ENCODE measurements at regions not wholly inside any gene's neighbourhood (a gene's known extent, or its start where the extent isn't known, plus 50 kb on each side); places are given as distances from the start of the nearest gene placed in this dataset.

DNA sequence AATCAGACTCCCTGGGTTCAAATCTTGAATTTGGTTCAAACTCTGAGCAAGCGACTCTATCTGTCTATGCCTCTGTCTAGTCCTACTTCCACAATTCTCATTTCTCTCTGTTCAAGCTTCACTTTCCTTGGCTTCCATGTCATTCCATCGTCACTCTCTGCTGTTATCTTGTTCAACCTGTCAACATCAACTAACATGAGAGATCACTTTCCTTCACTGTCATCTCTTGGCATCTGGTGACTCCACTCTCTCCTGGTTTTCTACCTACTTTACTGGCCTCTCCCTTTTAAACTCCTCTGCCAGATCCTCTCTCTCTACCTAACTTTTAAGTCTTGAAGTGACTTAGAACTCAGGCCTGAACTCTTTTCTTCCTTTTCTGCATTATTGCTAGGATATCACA, 240.2 kb downstream of the BCAT1 start:
- TF ChIP-seq GATA3 (IDR thresholded peaks at IDR 0.05; ENCODE audit: low read depth, low read length) (no peak), GATA2 (IDR thresholded peaks at IDR 0.05; ENCODE audit: low read depth, low read length) (no peak)

DNA sequence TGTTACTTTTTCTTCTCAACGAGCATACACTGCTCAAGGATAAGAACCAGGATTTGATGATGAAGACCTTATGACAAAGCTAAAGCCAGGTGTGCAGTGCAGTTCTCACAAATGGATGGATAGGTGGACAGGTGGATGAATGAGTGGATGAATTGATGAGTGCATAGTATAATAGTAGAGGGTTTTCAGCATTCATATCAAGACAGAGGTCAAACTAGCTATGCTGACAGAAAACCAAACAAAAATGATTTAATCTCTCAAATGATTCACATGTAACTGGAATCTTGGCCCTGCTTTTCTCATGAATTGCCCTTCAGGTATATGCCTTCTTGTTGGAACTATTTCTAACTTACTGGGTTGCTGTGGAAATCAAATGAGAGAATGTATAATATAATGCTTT, 240.9 kb downstream of the BCAT1 start:
- TF ChIP-seq GATA3 (IDR thresholded peaks at IDR 0.05; ENCODE audit: low read depth, low read length) (no peak), GATA2 (IDR thresholded peaks at IDR 0.05; ENCODE audit: low read depth, low read length) (no peak)

DNA sequence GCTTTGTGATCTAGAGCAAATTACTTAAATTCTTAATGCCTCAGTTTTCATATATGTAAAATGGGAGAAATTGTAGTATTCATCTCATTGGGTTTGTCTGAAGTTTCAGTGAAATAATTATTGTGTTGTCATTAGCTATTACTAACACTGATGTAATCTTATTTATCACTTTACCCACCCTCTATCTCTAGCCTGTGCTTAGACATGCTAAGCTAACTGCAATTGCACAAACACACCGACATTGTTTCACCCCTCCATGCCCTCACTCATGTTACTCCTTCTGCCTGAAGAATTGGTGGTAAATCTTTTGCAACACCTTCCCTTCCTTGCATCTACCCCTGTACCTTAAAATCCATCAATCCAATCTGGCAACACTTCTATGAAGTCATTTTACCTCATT, 241.6 kb downstream of the BCAT1 start:
- TF ChIP-seq GATA3 (IDR thresholded peaks at IDR 0.05; ENCODE audit: low read depth, low read length) (no peak), GATA2 (IDR thresholded peaks at IDR 0.05; ENCODE audit: low read depth, low read length) (no peak)

DNA sequence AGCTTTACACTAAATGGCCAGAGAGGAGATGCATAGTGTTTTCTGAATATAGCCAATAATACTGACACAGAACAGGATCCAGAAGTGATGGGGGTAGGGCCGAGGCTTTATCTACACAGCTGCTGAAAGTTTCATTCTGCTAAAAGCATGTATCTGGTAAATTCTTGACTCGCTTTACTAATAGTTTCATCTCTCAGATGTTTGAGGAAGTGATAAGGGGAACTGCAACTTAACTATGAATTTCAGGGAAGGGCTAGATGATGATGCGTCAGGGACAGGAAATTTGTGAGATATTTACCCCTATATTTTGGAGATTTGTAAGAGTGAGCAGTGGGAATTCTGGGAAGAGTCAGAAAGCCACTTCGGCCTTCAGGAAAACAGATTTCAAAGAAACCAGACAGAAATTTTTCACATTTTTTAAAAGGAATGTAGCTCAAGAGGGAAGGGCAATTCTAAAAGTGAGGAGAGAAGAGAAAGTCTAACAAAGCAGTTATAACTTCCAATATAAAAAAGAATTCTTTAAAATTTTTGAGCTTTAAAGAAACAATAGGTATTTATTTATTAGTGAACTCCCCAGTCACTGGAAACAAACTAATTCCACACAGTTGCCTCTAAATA, 243.1 kb downstream of the BCAT1 start:
- TF ChIP-seq GATA3 (IDR thresholded peaks at IDR 0.05; ENCODE audit: low read depth, low read length) (no peak), GATA2 (IDR thresholded peaks at IDR 0.05; ENCODE audit: low read depth, low read length) (no peak)

DNA sequence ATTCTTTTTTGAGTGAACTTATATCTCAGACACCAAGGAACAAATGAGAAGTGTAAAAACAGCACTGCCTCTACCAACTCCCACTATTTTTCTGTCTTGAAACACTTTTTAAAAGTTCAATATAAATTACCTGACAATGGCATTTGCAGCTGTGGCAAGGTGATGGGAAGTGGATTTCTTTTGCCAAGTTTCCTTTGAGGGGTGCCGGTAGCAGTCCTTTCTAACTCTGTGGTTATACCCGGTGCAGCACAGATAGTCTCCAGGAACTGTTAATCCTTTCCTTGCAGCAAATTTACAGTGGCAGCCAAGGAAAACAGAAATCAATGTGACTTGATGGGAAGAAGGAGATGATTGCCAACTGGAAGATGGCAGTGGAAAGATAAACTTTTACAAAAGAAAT, 243.7 kb downstream of the BCAT1 start:
- TF ChIP-seq GATA2 (IDR thresholded peaks at IDR 0.05; ENCODE audit: low read depth, low read length) (no peak), GATA3 (IDR thresholded peaks at IDR 0.05; ENCODE audit: low read depth, low read length) (no peak)

DNA sequence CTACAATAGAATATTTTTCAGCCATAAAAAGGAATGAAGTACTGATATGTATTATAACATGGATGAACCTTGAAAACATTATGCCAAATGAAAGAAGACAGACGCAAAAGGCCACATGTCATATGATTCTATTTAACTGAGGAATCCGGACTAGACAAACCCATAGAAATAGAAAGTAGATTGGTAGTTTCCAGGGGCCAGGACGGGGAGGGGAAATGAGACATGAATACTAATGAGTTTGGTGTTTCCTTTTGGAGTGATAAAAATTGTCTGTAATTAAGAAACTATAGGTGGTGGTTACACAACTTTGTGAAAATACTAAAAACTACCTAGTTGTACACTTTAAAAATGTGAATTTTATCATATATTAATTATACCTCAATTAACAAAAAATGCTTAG, 247.6 kb downstream of the BCAT1 start:
- TF ChIP-seq GATA2 (IDR thresholded peaks at IDR 0.05; ENCODE audit: low read depth, low read length): no peak
- no peak for TF ChIP-seq GATA3 (IDR thresholded peaks at IDR 0.05; ENCODE audit: low read depth, low read length)

DNA sequence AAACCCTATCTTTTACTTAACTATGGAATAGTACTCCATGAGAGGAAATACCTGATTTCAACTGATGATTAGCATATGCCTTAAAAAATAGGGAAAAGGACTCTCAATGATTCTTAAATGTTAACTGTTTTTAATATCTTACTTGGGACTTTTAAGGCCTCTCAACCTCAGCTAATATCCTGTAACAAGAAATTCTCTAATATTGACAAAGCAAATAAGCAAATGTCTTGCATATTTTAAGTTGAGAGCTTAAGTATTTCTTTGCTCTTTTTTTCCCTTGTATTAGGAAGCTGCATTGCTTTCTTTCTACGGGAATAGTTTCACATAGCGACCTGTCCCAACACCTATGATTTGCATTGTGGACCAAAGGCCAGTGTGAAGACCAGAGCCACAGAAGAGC, 249.9 kb downstream of the BCAT1 start:
- TF ChIP-seq GATA3 (IDR thresholded peaks at IDR 0.05; ENCODE audit: low read depth, low read length): no peak
- TF ChIP-seq GATA2 (IDR thresholded peaks at IDR 0.05; ENCODE audit: low read depth, low read length): no peak

DNA sequence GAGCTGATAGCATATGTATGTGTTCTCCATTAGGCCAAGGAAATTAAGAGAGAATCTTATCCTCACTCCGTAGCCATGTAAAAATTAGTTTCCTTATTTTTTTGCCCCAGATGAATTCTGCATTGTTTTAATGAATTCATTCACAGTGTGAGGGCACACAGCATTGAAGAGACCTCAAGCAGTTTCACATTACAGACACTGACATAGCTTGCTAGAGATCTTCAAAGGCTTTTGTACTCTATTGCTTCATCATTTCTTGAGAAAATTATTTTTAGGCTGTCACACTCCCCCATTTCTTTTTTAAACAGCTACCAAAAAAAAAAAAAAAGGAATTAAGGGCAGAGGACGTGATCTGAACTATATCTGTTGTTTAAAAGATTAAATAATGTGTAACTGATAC, 251.1 kb downstream of the BCAT1 start:
- TF ChIP-seq GATA2 (IDR thresholded peaks at IDR 0.05; ENCODE audit: low read depth, low read length) (no peak), GATA3 (IDR thresholded peaks at IDR 0.05; ENCODE audit: low read depth, low read length) (no peak)

DNA sequence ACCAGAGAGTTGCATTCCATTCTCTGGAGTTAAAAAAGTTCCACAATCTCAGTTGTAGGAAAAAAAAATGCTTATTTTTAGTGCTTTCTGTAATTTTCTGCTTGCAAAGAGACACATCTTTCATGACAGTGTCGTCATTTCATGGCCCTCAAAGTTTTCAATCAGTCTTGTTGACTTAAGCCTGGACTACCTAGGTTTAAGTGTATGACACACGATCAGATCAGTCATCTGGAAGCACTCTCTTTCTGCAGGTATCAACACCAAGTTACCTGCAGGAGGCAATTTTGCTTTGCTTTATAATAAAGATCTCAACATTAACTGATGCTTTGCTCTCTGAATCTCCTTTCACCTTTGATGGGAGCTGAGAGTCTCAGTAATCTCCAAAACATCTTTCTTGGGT, 251.6 kb downstream of the BCAT1 start:
- TF ChIP-seq GATA3 (IDR thresholded peaks at IDR 0.05; ENCODE audit: low read depth, low read length) (no peak), GATA2 (IDR thresholded peaks at IDR 0.05; ENCODE audit: low read depth, low read length) (no peak)

DNA sequence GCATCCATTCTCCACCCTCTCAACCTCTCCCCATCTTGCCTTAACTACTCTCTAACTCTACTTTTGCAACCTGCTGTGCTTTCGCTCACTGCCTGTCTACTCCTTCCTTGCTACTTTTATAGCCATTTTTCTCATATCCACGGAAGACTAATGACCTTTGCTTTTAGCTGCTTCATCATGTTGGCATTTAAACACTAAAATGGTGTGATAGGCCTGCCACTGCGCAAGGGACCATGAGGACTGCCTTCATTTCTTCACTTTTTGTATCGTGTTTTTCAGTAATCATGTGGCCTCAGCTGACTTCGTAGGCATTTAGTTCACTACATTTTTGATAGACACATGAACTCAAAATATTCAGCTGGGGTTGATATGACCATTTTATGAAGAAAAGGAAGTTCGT, 252.1 kb downstream of the BCAT1 start:
- TF ChIP-seq GATA2 (IDR thresholded peaks at IDR 0.05; ENCODE audit: low read depth, low read length): no peak
- no peak for TF ChIP-seq GATA3 (IDR thresholded peaks at IDR 0.05; ENCODE audit: low read depth, low read length)

DNA sequence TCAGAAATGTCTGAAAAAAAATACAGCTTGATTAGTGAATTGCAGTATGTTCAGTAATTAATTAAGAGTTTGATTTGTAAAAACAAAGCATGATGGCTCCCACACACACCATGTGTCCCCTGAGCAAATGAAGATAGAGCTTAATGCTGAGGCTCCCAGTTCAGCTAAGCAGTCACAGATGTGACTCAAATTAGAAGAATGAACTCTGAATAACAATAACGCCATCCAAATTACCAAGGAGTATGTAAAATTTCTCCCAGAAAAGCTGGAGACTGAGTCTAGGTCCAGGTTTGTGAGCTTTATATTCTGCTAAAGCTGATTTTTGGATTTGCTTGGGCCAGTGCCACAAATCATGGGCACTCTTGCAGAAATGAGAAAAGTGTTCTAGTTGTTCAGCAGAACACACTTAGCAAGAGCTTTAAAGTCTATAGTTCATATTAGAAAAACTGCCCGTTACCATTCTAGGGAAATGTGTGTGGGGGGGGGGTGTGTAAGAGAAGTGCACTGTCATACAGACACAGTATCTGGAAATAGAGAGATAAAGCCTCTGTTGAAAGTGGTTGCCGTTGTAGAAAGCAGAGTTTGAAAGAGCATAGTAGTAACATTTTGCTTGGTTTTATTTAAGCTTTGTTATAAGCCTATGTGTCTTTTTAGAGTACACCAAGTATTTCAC, 253.1 kb downstream of the BCAT1 start:
- TF ChIP-seq GATA2 (IDR thresholded peaks at IDR 0.05; ENCODE audit: low read depth, low read length) (no peak), GATA3 (IDR thresholded peaks at IDR 0.05; ENCODE audit: low read depth, low read length) (no peak)

DNA sequence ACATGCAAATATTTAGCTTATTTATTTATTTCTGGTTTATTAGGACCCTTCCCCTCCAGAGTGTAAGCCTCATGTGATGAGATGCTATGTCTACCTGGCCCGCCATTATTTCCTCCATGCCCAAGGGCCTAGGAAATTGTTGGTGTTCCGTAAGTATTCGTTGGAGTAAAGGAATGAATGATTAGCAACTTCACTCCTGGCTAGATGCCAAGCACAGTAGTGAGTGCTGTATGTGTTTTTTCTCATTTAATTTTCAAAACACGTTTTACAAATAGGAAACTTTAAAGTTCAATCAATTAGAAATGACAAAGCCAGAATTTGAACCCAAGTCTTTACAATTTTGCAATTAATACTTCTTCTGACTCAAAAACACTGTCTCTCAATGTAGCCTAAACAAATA, 253.8 kb downstream of the BCAT1 start:
- no peak for TF ChIP-seq GATA2 (IDR thresholded peaks at IDR 0.05; ENCODE audit: low read depth, low read length)
- no peak for TF ChIP-seq GATA3 (IDR thresholded peaks at IDR 0.05; ENCODE audit: low read depth, low read length)

DNA sequence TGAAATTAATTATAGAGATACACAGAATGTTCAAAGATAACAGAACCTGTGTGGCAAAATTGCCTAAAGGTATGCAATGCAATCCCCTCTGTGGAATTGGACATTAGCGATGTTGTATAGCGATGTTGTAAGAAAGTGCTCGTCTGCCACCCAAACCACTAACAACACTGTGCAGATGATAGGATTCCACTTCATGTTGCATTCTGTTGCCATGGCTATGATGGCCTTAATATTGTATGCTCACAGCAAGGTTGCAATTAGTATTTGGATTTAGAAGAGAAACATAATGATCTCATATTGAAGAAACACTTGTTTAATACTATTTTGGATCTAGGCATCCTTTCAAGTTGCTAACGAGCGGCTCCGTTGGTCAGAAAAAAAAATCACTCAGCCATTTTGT, 260.3 kb downstream of the BCAT1 start:
- TF ChIP-seq GATA2 (IDR thresholded peaks at IDR 0.05; ENCODE audit: low read depth, low read length) (no peak), GATA3 (IDR thresholded peaks at IDR 0.05; ENCODE audit: low read depth, low read length) (no peak)

DNA sequence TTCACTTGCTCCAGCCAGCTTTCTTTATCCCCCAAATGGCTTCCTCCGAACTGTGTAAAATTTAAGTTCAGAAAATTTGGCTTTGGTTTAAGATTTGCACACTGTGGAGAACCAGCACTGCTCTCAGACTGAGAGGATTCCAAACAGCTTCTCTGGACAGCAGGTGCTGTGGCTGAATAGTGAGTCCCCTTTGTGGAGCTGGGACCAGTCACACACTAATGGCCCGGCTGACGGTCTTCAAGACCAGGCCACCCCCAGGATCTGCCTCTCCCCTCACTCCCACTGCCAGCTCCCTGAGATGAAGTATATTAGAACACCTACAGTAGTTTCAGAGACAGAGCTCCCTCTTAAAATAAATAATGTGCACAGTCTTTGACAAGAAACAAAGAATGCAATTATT, 267.3 kb downstream of the BCAT1 start:
- TF ChIP-seq GATA2 (IDR thresholded peaks at IDR 0.05; ENCODE audit: low read depth, low read length) (no peak), GATA3 (IDR thresholded peaks at IDR 0.05; ENCODE audit: low read depth, low read length) (no peak)

DNA sequence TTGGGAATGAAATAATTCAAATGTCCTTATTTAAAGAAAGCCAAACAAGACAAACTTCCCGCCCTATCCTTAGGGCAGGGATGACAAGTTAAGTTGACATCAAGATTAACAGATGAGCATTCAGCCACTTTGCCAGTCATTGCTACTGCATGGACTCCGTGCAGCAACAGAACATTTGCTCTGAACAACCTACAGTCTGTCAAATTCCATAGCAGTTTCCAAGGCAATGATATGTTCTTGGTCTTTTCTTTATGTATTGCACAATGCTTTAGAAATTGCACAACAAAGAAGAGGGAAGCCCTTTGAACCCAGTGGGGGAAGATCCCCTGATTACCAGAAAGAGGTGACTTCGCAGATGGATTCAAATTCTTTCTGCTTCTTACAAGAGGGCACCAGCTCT, 269.8 kb downstream of the BCAT1 start:
- TF ChIP-seq GATA3 (IDR thresholded peaks at IDR 0.05; ENCODE audit: low read depth, low read length) (no peak), GATA2 (IDR thresholded peaks at IDR 0.05; ENCODE audit: low read depth, low read length) (no peak)

All from SH-SY5Y (cell line).